CD14-positive monocyte (primary cell): ENCODE measurements at regions not wholly inside any gene's neighbourhood (a gene's known extent, or its start where the extent isn't known, plus 50 kb on each side); places are given as distances from the start of the nearest gene placed in this dataset.

Source experiments
- DNase-seq, 3 donors: peaks; one replicate each; pipeline ENCODE4 v3.0.0-alpha.2; 2011 to 2022
- H2AFZ ChIP-seq: 2 replicates; pipeline ENCODE4 v1.6.0; 2012; ENCODE audit warnings: mild to moderate bottlenecking, low read depth, low read length, inconsistent platforms; ENCODE audit not compliant: insufficient read depth, poor library complexity, severe bottlenecking
- H3K27ac ChIP-seq, 2 donors: 1 replicate in 1 of 2; 2 replicates in 1 of 2; pipeline ENCODE4 v1.5.1; 2012 to 2013; ENCODE audit warnings: low read length in 2 of 2, control low read depth in 1 of 2, inconsistent platforms in 1 of 2, low read depth in 1 of 2, mild to moderate bottlenecking in 1 of 2
- H3K27me3 ChIP-seq, 2 donors: one replicate each; pipeline versions ENCODE4 v1.6.0 to v1.6.1; 2011 to 2013; ENCODE audit warnings: low read length in 2 of 2; ENCODE audit not compliant: control insufficient read depth in 2 of 2, insufficient read depth in 2 of 2
- H3K36me3 ChIP-seq, 2 donors: replicated peaks in 1 of 2; 1 replicate in 1 of 2; 2 replicates in 1 of 2; pipeline versions ENCODE4 v1.5.1 to v1.6.1; 2012 to 2013; ENCODE audit warnings: low read length in 2 of 2, control low read depth in 1 of 2, inconsistent platforms in 1 of 2, mild to moderate bottlenecking in 1 of 2; ENCODE audit not compliant: insufficient read depth in 2 of 2, control insufficient read depth in 1 of 2
- H3K4me1 ChIP-seq, 2 donors: 1 replicate in 1 of 2; 2 replicates in 1 of 2; pipeline versions ENCODE4 v1.5.1 to v1.6.1; 2012 to 2013; ENCODE audit warnings: low read length in 2 of 2, control low read depth in 1 of 2, inconsistent platforms in 1 of 2, mild to moderate bottlenecking in 1 of 2, moderate library complexity in 1 of 2; ENCODE audit not compliant: insufficient read depth in 2 of 2, control insufficient read depth in 1 of 2
- H3K4me2 ChIP-seq: replicated peaks from 2 replicates; pipeline ENCODE3; 2012; ENCODE audit warnings: low read length, moderate library complexity, mild to moderate bottlenecking; ENCODE audit not compliant: poor library complexity, severe bottlenecking; ENCODE audit errors: extremely low read depth
- H3K4me3 ChIP-seq, 3 experiments: fragments of 200-600 bp in 1 of 3; sonication (generic) in 1 of 3; replicated peaks in 1 of 3; 1 replicate in 2 of 3; 2 replicates in 1 of 3; pipeline ENCODE4 v1.5.1; 2011 to 2013; ENCODE audit warnings: low read length in 3 of 3, mild to moderate bottlenecking in 3 of 3, control low read depth in 2 of 3, low read depth in 2 of 3, inconsistent platforms in 1 of 3, moderate library complexity in 1 of 3
- H3K79me2 ChIP-seq: 2 replicates; pipeline ENCODE4 v1.6.0; 2012; ENCODE audit warnings: mild to moderate bottlenecking, control low read depth, inconsistent platforms, low read length, moderate library complexity; ENCODE audit not compliant: insufficient read depth
- H3K9ac ChIP-seq: 2 replicates; pipeline ENCODE4 v1.6.0; 2017; ENCODE audit warnings: low read length, mild to moderate bottlenecking; ENCODE audit not compliant: insufficient read depth, poor library complexity, severe bottlenecking
- H3K9me3 ChIP-seq, 2 donors: replicated peaks in 1 of 2; 1 replicate in 1 of 2; 2 replicates in 1 of 2; pipeline versions ENCODE4 v1.5.1 to v1.6.1; 2012 to 2013; ENCODE audit warnings: low read length in 2 of 2, control low read depth in 1 of 2; ENCODE audit not compliant: control insufficient read depth in 1 of 2, insufficient read depth in 1 of 2
- H4K20me1 ChIP-seq: 2 replicates; pipeline ENCODE4 v1.6.0; 2012; ENCODE audit warnings: mild to moderate bottlenecking, low read length, control low read depth, moderate library complexity; ENCODE audit not compliant: insufficient read depth
- H3K27ac Mint-ChIP-seq, 7 donors: one replicate each; pipeline ENCODE4 v1.8.0; 2020; ENCODE audit warnings: mild to moderate bottlenecking in 7 of 7, mixed read lengths in 7 of 7, moderate library complexity in 6 of 7, inconsistent platforms in 2 of 7
- H3K27me3 Mint-ChIP-seq, 3 donors: one replicate each; pipeline ENCODE4 v1.8.0; 2021 to 2022; ENCODE audit warnings: low read depth in 3 of 3, mild to moderate bottlenecking in 3 of 3, mixed read lengths in 3 of 3, moderate library complexity in 3 of 3, inconsistent platforms in 1 of 3
- H3K36me3 Mint-ChIP-seq, 2 donors: one replicate each; pipeline ENCODE4 v1.8.0; 2020; ENCODE audit warnings: mixed read lengths in 2 of 2, inconsistent platforms in 1 of 2, mild to moderate bottlenecking in 1 of 2
- H3K4me1 Mint-ChIP-seq: one replicate; pipeline ENCODE4 v1.8.0; 2020; ENCODE audit warnings: mild to moderate bottlenecking, mixed read lengths
- H3K4me3 Mint-ChIP-seq, 2 donors: one replicate each; pipeline ENCODE4 v1.8.0; 2020; ENCODE audit warnings: mild to moderate bottlenecking in 2 of 2, mixed read lengths in 2 of 2, moderate library complexity in 1 of 2
- H3K9me3 Mint-ChIP-seq, 7 donors: one replicate each; pipeline ENCODE4 v1.8.0; 2020 to 2022; ENCODE audit warnings: mixed read lengths in 7 of 7, mild to moderate bottlenecking in 6 of 7, moderate library complexity in 6 of 7, inconsistent platforms in 2 of 7
- WGBS: methylation state at CpG from one replicate; pipeline ENCODE4 v1.1.5; 2013; ENCODE audit warnings: missing lambda C conversion rate; ENCODE audit not compliant: insufficient coverage; 5-methylcytosine and 5-hydroxymethylcytosine counted together
- intact Hi-C, 2 donors: fragments of 100-400 bp; cut with micrococcal nuclease; formaldehyde crosslinking; loops; one replicate each; pipeline versions ENCODE4 v1.15.0 to v1.15.1; 2023
- TF ChIP-seq, protein P1 (sequence below): fragments of 200-600 bp; IDR thresholded peaks from one replicate; pipeline ENCODE4 v1.8.0; 2022; ENCODE audit warnings: antibody characterized with exemption, mild to moderate bottlenecking

- H3K4me3 ChIP-seq: no peak overlapping the region
- H3K4me1 ChIP-seq: no peaks in the 10 kb centered on the region
- H3K36me3 ChIP-seq: no peaks in the 10 kb centered on the region
- H3K27ac Mint-ChIP-seq: no peak overlapping the region
- no peak overlapping the region for H3K4me3 Mint-ChIP-seq
- peaks cover 23 to 24% of the 10 kb centered on the region in 2 donors for H3K9me3 ChIP-seq
- peaks cover 8 to 29% (median 15%) of the 10 kb centered on the region in 7 donors for H3K9me3 Mint-ChIP-seq
- DNase-seq: no peak
- no peak overlapping the region for H3K4me2 ChIP-seq
- no peak overlapping the region for H2AFZ ChIP-seq
- TF ChIP-seq, protein P1, sequence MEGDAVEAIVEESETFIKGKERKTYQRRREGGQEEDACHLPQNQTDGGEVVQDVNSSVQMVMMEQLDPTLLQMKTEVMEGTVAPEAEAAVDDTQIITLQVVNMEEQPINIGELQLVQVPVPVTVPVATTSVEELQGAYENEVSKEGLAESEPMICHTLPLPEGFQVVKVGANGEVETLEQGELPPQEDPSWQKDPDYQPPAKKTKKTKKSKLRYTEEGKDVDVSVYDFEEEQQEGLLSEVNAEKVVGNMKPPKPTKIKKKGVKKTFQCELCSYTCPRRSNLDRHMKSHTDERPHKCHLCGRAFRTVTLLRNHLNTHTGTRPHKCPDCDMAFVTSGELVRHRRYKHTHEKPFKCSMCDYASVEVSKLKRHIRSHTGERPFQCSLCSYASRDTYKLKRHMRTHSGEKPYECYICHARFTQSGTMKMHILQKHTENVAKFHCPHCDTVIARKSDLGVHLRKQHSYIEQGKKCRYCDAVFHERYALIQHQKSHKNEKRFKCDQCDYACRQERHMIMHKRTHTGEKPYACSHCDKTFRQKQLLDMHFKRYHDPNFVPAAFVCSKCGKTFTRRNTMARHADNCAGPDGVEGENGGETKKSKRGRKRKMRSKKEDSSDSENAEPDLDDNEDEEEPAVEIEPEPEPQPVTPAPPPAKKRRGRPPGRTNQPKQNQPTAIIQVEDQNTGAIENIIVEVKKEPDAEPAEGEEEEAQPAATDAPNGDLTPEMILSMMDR: no peak
- intact Hi-C loops: no loop called here
- peaks cover 0 to 6% (median 1%) of the 10 kb centered on the region in 3 donors for H3K27me3 Mint-ChIP-seq
- no peak overlapping the region for H3K9ac ChIP-seq
- no peaks in the 10 kb centered on the region for H3K36me3 Mint-ChIP-seq
- no peaks in the 10 kb centered on the region for H3K79me2 ChIP-seq
- H4K20me1 ChIP-seq: no peaks in the 10 kb centered on the region
- no peak overlapping the region for H3K27ac ChIP-seq
- 74% methylated on average over 2 of the region's 3 CpGs for WGBS
- no peaks in the 10 kb centered on the region for H3K4me1 Mint-ChIP-seq
- H3K27me3 ChIP-seq: no peaks in the 10 kb centered on the region
These were observed 182.8 kb downstream of the PIK3C3 start for GRCh38 chr18:42137693-42138375.

GRCh38 chr18:42141439-42141838 is 186.4 kb downstream of the PIK3C3 start:
- Histone ChIP-seq H3K27me3 (no peaks in the 10 kb centered on the region), H3K4me2 (no peak overlapping the region), H3K4me3 (no peak overlapping the region), H3K9ac (no peak overlapping the region), H3K9me3 (peaks cover 23 to 24% of the 10 kb centered on the region in 2 donors), H3K36me3 (no peaks in the 10 kb centered on the region), H3K4me1 (no peaks in the 10 kb centered on the region), H2AFZ (no peak overlapping the region), H3K79me2 (no peaks in the 10 kb centered on the region), H3K27ac (no peak overlapping the region), H4K20me1 (no peaks in the 10 kb centered on the region)
- intact Hi-C loops: no loop called here
- TF ChIP-seq, protein P1: no peak
- no peak overlapping the region for H3K27ac Mint-ChIP-seq
- H3K36me3 Mint-ChIP-seq: no peaks in the 10 kb centered on the region
- no peak overlapping the region for H3K4me3 Mint-ChIP-seq
- no CpG with 5 or more reads among the region's 1 CpG for WGBS
- no peak for DNase-seq
- H3K4me1 Mint-ChIP-seq: no peaks in the 10 kb centered on the region
- peaks cover 8 to 31% (median 17%) of the 10 kb centered on the region in 7 donors for H3K9me3 Mint-ChIP-seq
- peaks cover 0 to 5% (median 4%) of the 10 kb centered on the region in 3 donors for H3K27me3 Mint-ChIP-seq
